MM.1S (cell line): ENCODE measurements at regions not wholly inside any gene's neighbourhood (a gene's known extent, or its start where the extent isn't known, plus 50 kb on each side); places are given as distances from the start of the nearest gene placed in this dataset.

Experiments used
- DNase-seq: peaks from one replicate; pipeline ENCODE4 v3.0.0-alpha.2; 2015
- H2AFZ ChIP-seq: fragments of 300-600 bp; sonication (generic); 2 replicates; pipeline ENCODE4 v1.6.0; 2016; ENCODE audit warnings: antibody characterized with exemption, low read length
- H3F3A ChIP-seq: fragments of 300-600 bp; sonication (generic); 2 replicates; pipeline ENCODE4 v1.6.1; 2016; ENCODE audit warnings: mild to moderate bottlenecking, antibody characterized with exemption, low read length, moderate library complexity, mixed read lengths; ENCODE audit not compliant: insufficient read depth
- H3K27ac ChIP-seq: fragments of 300-600 bp; sonication (generic); 2 replicates; pipeline ENCODE4 v1.5.1; 2016; ENCODE audit warnings: mild to moderate bottlenecking, low read length
- H3K27me3 ChIP-seq: fragments of 300-600 bp; sonication (generic); replicated peaks from 2 replicates; pipeline ENCODE4 v1.6.0; 2016; ENCODE audit warnings: low read length; ENCODE audit not compliant: insufficient read depth
- H3K36me3 ChIP-seq: fragments of 300-600 bp; sonication (generic); replicated peaks from 2 replicates; pipeline ENCODE4 v1.6.1; 2016; ENCODE audit warnings: mild to moderate bottlenecking, low read length, mixed read lengths; ENCODE audit not compliant: insufficient read depth
- H3K4me1 ChIP-seq: fragments of 300-600 bp; sonication (generic); 2 replicates; pipeline ENCODE4 v1.6.1; 2016; ENCODE audit warnings: low read length, mixed read lengths
- H3K4me2 ChIP-seq: fragments of 300-600 bp; sonication (generic); 2 replicates; pipeline ENCODE4 v1.6.0; 2016; ENCODE audit warnings: low read depth, low read length
- H3K4me3 ChIP-seq: fragments of 300-600 bp; sonication (generic); 2 replicates; pipeline ENCODE4 v1.5.1; 2016; ENCODE audit warnings: low read length, mixed read lengths
- H3K79me2 ChIP-seq: fragments of 300-600 bp; sonication (generic); 2 replicates; pipeline ENCODE4 v1.6.1; 2016; ENCODE audit warnings: mixed run types, low read length, mixed read lengths
- H3K9ac ChIP-seq: fragments of 300-600 bp; sonication (generic); 2 replicates; pipeline ENCODE4 v1.6.1; 2016; ENCODE audit warnings: low read length, mixed read lengths
- H3K9me2 ChIP-seq: fragments of 300-600 bp; sonication (generic); replicated peaks from 2 replicates; pipeline ENCODE4 v1.6.1; 2016; ENCODE audit warnings: mild to moderate bottlenecking, low read length, mixed read lengths; ENCODE audit not compliant: insufficient read depth
- H3K9me3 ChIP-seq: fragments of 300-600 bp; sonication (generic); replicated peaks from 2 replicates; pipeline ENCODE4 v1.6.1; 2016; ENCODE audit warnings: mild to moderate bottlenecking, low read length, mixed read lengths; ENCODE audit not compliant: insufficient read depth
- H4K20me1 ChIP-seq: fragments of 300-600 bp; sonication (generic); 2 replicates; pipeline ENCODE4 v1.6.1; 2016; ENCODE audit warnings: mild to moderate bottlenecking, low read length, moderate library complexity, mixed read lengths; ENCODE audit not compliant: insufficient read depth
- CTCF ChIP-seq: fragments of 300-600 bp; sonication (generic); IDR thresholded peaks from 2 replicates; pipeline ENCODE4 v1.5.1; 2016; ENCODE audit warnings: antibody characterized with exemption, low read length, mixed read lengths
- EZH2 ChIP-seq: fragments of 300-600 bp; sonication (generic); optimal IDR thresholded peaks from 2 replicates; pipeline ENCODE3; 2017; ENCODE audit warnings: low read depth, mild to moderate bottlenecking, antibody characterized with exemption, low read length, mixed read lengths
- EZH2phosphoT487 ChIP-seq: fragments of 300-600 bp; sonication (generic); IDR thresholded peaks from 2 replicates; pipeline ENCODE4 v1.6.1; 2018; ENCODE audit warnings: antibody characterized with exemption, low read length

- no peaks in the 10 kb centered on the region for H3K4me1 ChIP-seq
- H4K20me1 ChIP-seq: no peaks in the 10 kb centered on the region
- no peak overlapping the region for H3K4me2 ChIP-seq
- H3K79me2 ChIP-seq: no peaks in the 10 kb centered on the region
- no peak overlapping the region for H3K9ac ChIP-seq
- H3K9me2 ChIP-seq: no peaks in the 10 kb centered on the region
- no peak overlapping the region for H3K4me3 ChIP-seq
- H3K27me3 ChIP-seq: no peaks in the 10 kb centered on the region
- DNase-seq: peak; percentile 73
- H3K27ac ChIP-seq: no peak overlapping the region
- H3K36me3 ChIP-seq: no peaks in the 10 kb centered on the region
- H3K9me3 ChIP-seq: no peaks in the 10 kb centered on the region
- TF ChIP-seq CTCF (no peak), EZH2phosphoT487 (no peak), EZH2 (no peak)
- H3F3A ChIP-seq: no peaks in the 10 kb centered on the region
- no peak overlapping the region for H2AFZ ChIP-seq
Observed at GRCh38 chr12:11446372-11446771, 51.0 kb upstream of the PRB2 start.

GRCh38 chr12:11457996-11458645 lies 62.8 kb upstream of the PRB2 start:
- Histone ChIP-seq H3K79me2 (no peaks in the 10 kb centered on the region), H3K27me3 (no peaks in the 10 kb centered on the region), H3K9me2 (no peaks in the 10 kb centered on the region), H3K4me1 (no peaks in the 10 kb centered on the region), H3F3A (no peaks in the 10 kb centered on the region), H3K4me2 (no peak overlapping the region), H3K9ac (no peak overlapping the region), H3K27ac (no peak overlapping the region), H3K9me3 (no peaks in the 10 kb centered on the region), H3K36me3 (no peaks in the 10 kb centered on the region), H3K4me3 (no peak overlapping the region), H4K20me1 (no peaks in the 10 kb centered on the region), H2AFZ (no peak overlapping the region)
- DNase-seq: no peak
- TF ChIP-seq EZH2phosphoT487: no peak
- TF ChIP-seq EZH2: no peak
- TF ChIP-seq CTCF: no peak

- no peak overlapping the region for H3K4me3 ChIP-seq
- no peaks in the 10 kb centered on the region for H3K4me1 ChIP-seq
- H3K27me3 ChIP-seq: no peaks in the 10 kb centered on the region
- no peak for DNase-seq
- H3K27ac ChIP-seq: no peak overlapping the region
- H2AFZ ChIP-seq: no peak overlapping the region
- H4K20me1 ChIP-seq: no peaks in the 10 kb centered on the region
- no peak overlapping the region for H3K9ac ChIP-seq
- H3K9me2 ChIP-seq: no peaks in the 10 kb centered on the region
- no peaks in the 10 kb centered on the region for H3F3A ChIP-seq
- no peaks in the 10 kb centered on the region for H3K79me2 ChIP-seq
- H3K9me3 ChIP-seq: no peaks in the 10 kb centered on the region
- TF ChIP-seq EZH2phosphoT487: no peak
- no peak for TF ChIP-seq CTCF
- no peak for TF ChIP-seq EZH2
- H3K4me2 ChIP-seq: no peak overlapping the region
- H3K36me3 ChIP-seq: no peaks in the 10 kb centered on the region
Observed at GRCh38 chr12:11460343-11461023, 65.1 kb upstream of the PRB2 start.
